ENCODE measurements at regions not wholly inside any gene's neighbourhood (a gene's known extent, or its start where the extent isn't known, plus 50 kb on each side); places are given as distances from the start of the nearest gene placed in this dataset.

DNA sequence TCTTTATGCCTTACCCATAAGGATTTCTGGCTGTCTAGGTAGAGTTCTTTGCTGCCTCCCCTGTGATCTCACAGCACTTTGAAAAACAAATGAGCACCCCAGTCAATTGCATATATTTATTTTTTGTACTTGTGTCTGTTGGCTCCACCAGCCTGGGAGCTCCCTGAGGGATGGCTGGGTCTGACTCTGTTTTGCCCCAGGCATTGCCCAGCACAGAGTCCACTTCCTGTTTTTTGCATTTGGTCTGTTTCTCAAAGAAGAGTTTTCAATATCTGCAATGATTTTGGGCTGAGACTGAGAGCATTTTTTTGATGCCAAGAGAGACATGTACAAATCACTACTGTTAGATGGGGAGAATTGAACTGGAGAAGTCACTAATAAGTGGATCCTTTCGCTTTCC lies 125.0 kb downstream of the FOXD2 start:
- TF ChIP-seq, protein P1, sequence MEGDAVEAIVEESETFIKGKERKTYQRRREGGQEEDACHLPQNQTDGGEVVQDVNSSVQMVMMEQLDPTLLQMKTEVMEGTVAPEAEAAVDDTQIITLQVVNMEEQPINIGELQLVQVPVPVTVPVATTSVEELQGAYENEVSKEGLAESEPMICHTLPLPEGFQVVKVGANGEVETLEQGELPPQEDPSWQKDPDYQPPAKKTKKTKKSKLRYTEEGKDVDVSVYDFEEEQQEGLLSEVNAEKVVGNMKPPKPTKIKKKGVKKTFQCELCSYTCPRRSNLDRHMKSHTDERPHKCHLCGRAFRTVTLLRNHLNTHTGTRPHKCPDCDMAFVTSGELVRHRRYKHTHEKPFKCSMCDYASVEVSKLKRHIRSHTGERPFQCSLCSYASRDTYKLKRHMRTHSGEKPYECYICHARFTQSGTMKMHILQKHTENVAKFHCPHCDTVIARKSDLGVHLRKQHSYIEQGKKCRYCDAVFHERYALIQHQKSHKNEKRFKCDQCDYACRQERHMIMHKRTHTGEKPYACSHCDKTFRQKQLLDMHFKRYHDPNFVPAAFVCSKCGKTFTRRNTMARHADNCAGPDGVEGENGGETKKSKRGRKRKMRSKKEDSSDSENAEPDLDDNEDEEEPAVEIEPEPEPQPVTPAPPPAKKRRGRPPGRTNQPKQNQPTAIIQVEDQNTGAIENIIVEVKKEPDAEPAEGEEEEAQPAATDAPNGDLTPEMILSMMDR (IDR thresholded peaks at IDR 0.05) = no peak
- TF ChIP-seq POLR2A (IDR thresholded peaks at IDR 0.05) = no peak

All from uterus (tissue), 2 donors.